HG02763 (cell line): ENCODE measurements at regions not wholly inside any gene's neighbourhood (a gene's known extent, or its start where the extent isn't known, plus 50 kb on each side); places are given as distances from the start of the nearest gene placed in this dataset.
"Not testable (repeated sequence)": the region's sequence is repeated elsewhere in the genome, so short reads cannot be mapped to it uniquely, and the experiment has no call there.

ENCODE experiments used
- ATAC-seq: cut with Tn5 transposase; IDR thresholded peaks from one replicate; pipeline ENCODE4 v1.9.1; 2021; ENCODE audit warnings: mild to moderate bottlenecking, moderate library complexity; ENCODE audit not compliant: unreplicated experiment

- ATAC-seq: no peak
Measured at GRCh38 chr17:33680472-33680871, 387.4 kb upstream of the ASIC2 start.

GRCh38 chr17:33682599-33682998 lies 389.5 kb upstream of the ASIC2 start:
- ATAC-seq: no peak

- ATAC-seq: no peak
Measured at GRCh38 chr17:33684735-33685134, 391.6 kb upstream of the ASIC2 start.

GRCh38 chr17:33686171-33686570 lies 393.1 kb upstream of the ASIC2 start:
- ATAC-seq: no peak

GRCh38 chr17:33687831-33688230 lies 394.7 kb upstream of the ASIC2 start:
- no peak for ATAC-seq

- no peak for ATAC-seq
Measured at GRCh38 chr17:33688771-33689170, 395.7 kb upstream of the ASIC2 start.

GRCh38 chr17:33689725-33690124 lies 396.6 kb upstream of the ASIC2 start:
- no peak for ATAC-seq

- no peak for ATAC-seq
Measured at GRCh38 chr17:33695431-33695830, 402.3 kb upstream of the ASIC2 start.

GRCh38 chr17:33696102-33696501 lies 403.0 kb upstream of the ASIC2 start:
- no peak for ATAC-seq

GRCh38 chr17:33697557-33697956 lies 404.5 kb upstream of the ASIC2 start:
- no peak for ATAC-seq

GRCh38 chr17:33701910-33702309 lies 408.8 kb upstream of the ASIC2 start:
- no peak for ATAC-seq

GRCh38 chr17:33704856-33705255 lies 411.8 kb upstream of the ASIC2 start:
- no peak for ATAC-seq

- ATAC-seq: no peak
Measured at GRCh38 chr17:33709881-33710280, 416.8 kb upstream of the ASIC2 start.

- no peak for ATAC-seq
Measured at GRCh38 chr17:33712120-33712519, 419.0 kb upstream of the ASIC2 start.

GRCh38 chr17:33716957-33717356 lies 423.9 kb upstream of the ASIC2 start:
- no peak for ATAC-seq

- not testable (repeated sequence) for ATAC-seq
Measured at GRCh38 chr17:33723736-33724135, 430.6 kb upstream of the ASIC2 start.

GRCh38 chr17:33725675-33726271 lies 432.7 kb upstream of the ASIC2 start:
- no peak for ATAC-seq

- no peak for ATAC-seq
Measured at GRCh38 chr17:33730131-33730530, 437.0 kb upstream of the ASIC2 start.

GRCh38 chr17:33732116-33732515 lies 439.0 kb upstream of the ASIC2 start:
- ATAC-seq: no peak

GRCh38 chr17:33739714-33740113 lies 446.6 kb upstream of the ASIC2 start:
- no peak for ATAC-seq

- ATAC-seq: no peak
Measured at GRCh38 chr17:33745047-33745760, 452.1 kb upstream of the ASIC2 start.

- ATAC-seq: no peak
Measured at GRCh38 chr17:33749171-33749570, 456.1 kb upstream of the ASIC2 start.
